GM12878 (cell line): ENCODE measurements at regions not wholly inside any gene's neighbourhood (a gene's known extent, or its start where the extent isn't known, plus 50 kb on each side); places are given as distances from the start of the nearest gene placed in this dataset.

Experiments
- ATAC-seq: fragments of 200-7000 bp; cut with Tn5 transposase; 3 replicates; pipeline ENCODE4 v1.9.1; 2020; ENCODE audit warnings: mild to moderate bottlenecking, moderate library complexity
- BruUV-seq: library from RNA; stranded (reverse); fragments of 400-500 nt; replicated peaks from 2 replicates; lab custom pipeline; 2021; lab: Mats Ljungman, UMichigan
- CTCF ChIA-PET: fragments of 300-600 bp; sonication (Branson Sonifier 250); formaldehyde crosslinking; extraction: SDS; loops from one replicate; lab custom pipeline; 2021; ENCODE audit warnings: inconsistent platforms; lab: Yijun Ruan, JAX
- POLR2A ChIA-PET: fragments of 350-600 bp; formaldehyde crosslinking; extraction: SDS; loops from one replicate; lab custom pipeline; 2021; ENCODE audit warnings: inconsistent platforms; lab: Charles Lee
- RAD21 ChIA-PET: fragments of 300-600 bp; sonication (Branson Sonifier 250); formaldehyde crosslinking; loops from one replicate; lab custom pipeline; 2023; ENCODE audit warnings: antibody characterized with exemption; ENCODE audit not compliant: unreplicated experiment; lab: Charles Lee
- SMC1A ChIA-PET: fragments of 300-600 bp; sonication (Branson Sonifier 250); formaldehyde crosslinking; loops from one replicate; lab custom pipeline; 2023; ENCODE audit not compliant: unreplicated experiment, uncharacterized antibody; lab: Charles Lee
- DNase-seq: peaks from one replicate; pipeline ENCODE4 v3.0.0-alpha.2; 2011; ENCODE audit warnings: low read depth, low spot score
- FAIRE-seq: peaks from 3 replicates; lab custom pipeline; 2011; peaks lifted over from hg19 to GRCh38; lab: Jason Lieb, UNC
- H2AFZ ChIP-seq: 2 replicates; pipeline ENCODE4 v1.6.0; 2011; ENCODE audit warnings: low read depth, low read length, control low read depth; ENCODE audit not compliant: control insufficient read depth
- H3K27ac ChIP-seq: 2 replicates; pipeline ENCODE4 v1.5.1; 2011; ENCODE audit warnings: control low read depth; ENCODE audit not compliant: control insufficient read depth, insufficient read depth
- H3K27me3 ChIP-seq, 2 experiments: replicated peaks in 1 of 2; 2 replicates each; pipeline versions ENCODE4 v1.6.0 to v1.6.1; 2011; ENCODE audit warnings: low read length in 1 of 2; ENCODE audit not compliant: control insufficient read depth in 2 of 2, insufficient read depth in 2 of 2
- H3K36me3 ChIP-seq, 2 experiments: 2 replicates each; pipeline ENCODE4 v1.5.1; 2011; ENCODE audit warnings: low read length in 1 of 2; ENCODE audit not compliant: control insufficient read depth in 2 of 2, insufficient read depth in 2 of 2
- H3K4me1 ChIP-seq: 2 replicates; pipeline ENCODE4 v1.6.1; 2011; ENCODE audit warnings: mild to moderate bottlenecking, low read length, moderate library complexity, mixed read lengths; ENCODE audit not compliant: control insufficient read depth, insufficient read depth
- H3K4me2 ChIP-seq: 2 replicates; pipeline ENCODE4 v1.6.0; 2011; ENCODE audit warnings: control low read depth; ENCODE audit not compliant: control insufficient read depth, insufficient read depth
- H3K4me3 ChIP-seq: fragments of 200-600 bp; sonication (generic); 2 replicates; pipeline ENCODE4 v1.5.1; 2016
- H3K79me2 ChIP-seq: 2 replicates; pipeline ENCODE4 v1.6.0; 2011; ENCODE audit warnings: low read length; ENCODE audit not compliant: control insufficient read depth, insufficient read depth
- H3K9ac ChIP-seq: 2 replicates; pipeline ENCODE4 v1.8.0; 2011; ENCODE audit warnings: low read length, control low read depth, mixed read lengths; ENCODE audit not compliant: control insufficient read depth, insufficient read depth
- H3K9me3 ChIP-seq: replicated peaks from 3 replicates; pipeline ENCODE4 v1.5.1; 2011; ENCODE audit warnings: mild to moderate bottlenecking, low read length; ENCODE audit not compliant: control insufficient read depth, insufficient read depth
- H4K20me1 ChIP-seq: 2 replicates; pipeline ENCODE4 v1.6.0; 2011; ENCODE audit not compliant: control insufficient read depth, insufficient read depth
- FOXK2 ChIP-seq: fragments of 450-650 bp; IDR thresholded peaks from 2 replicates; pipeline ENCODE4 v1.6.1; 2017; ENCODE audit warnings: mild to moderate bottlenecking, moderate library complexity
- NFYB ChIP-seq: IDR thresholded peaks from 2 replicates; pipeline ENCODE4 v1.6.1; 2011; ENCODE audit warnings: low read depth, mild to moderate bottlenecking, low read length, improper control_type of control experiment, moderate library complexity; ENCODE audit not compliant: insufficient read depth
- PRDM15 ChIP-seq: fragments of 450-650 bp; formaldehyde crosslinking; IDR thresholded peaks from 2 replicates; pipeline ENCODE4 v1.4.0; 2020; ENCODE audit warnings: mild to moderate bottlenecking, moderate library complexity
- SIN3A ChIP-seq: IDR thresholded peaks from 2 replicates; pipeline ENCODE4 v1.6.1; 2012; ENCODE audit warnings: low read depth, low read length, improper control_type of control experiment
- TBL1XR1 ChIP-seq: IDR thresholded peaks from 2 replicates; pipeline ENCODE4 v1.6.1; 2012; ENCODE audit warnings: low read depth, low read length, improper control_type of control experiment
- WGBS: methylation state at CpG from one replicate; pipeline ENCODE4 v1.1.6; 2016; ENCODE audit warnings: low lambda C conversion rate; ENCODE audit not compliant: insufficient replicate concordance, insufficient coverage; ENCODE audit errors: missing lambda C conversion rate; 5-methylcytosine and 5-hydroxymethylcytosine counted together
- in situ Hi-C: fragments of 300-500 bp; cut with MboI; formaldehyde crosslinking; loops from 9 replicates; pipeline ENCODE4 v1.14.3; 2018; ENCODE audit warnings: mixed read lengths
- intact Hi-C: fragments of 100-400 bp; cut with micrococcal nuclease; formaldehyde crosslinking; loops from one replicate; pipeline ENCODE4 v1.14.2; 2022; ENCODE audit not compliant: unreplicated experiment

GRCh38 chr7:49660170-49660783 is 113.2 kb upstream of the VWC2 start:
- Histone ChIP-seq H3K36me3 (no peaks in the 10 kb centered on the region), H2AFZ (no peak overlapping the region), H3K9me3 (no peaks in the 10 kb centered on the region), H3K4me2 (no peak overlapping the region), H3K4me3 (no peak overlapping the region), H3K4me1 (no peaks in the 10 kb centered on the region), H3K79me2 (no peaks in the 10 kb centered on the region), H3K9ac (no peak overlapping the region), H3K27me3 (no peaks in the 10 kb centered on the region), H3K27ac (no peak overlapping the region), H4K20me1 (no peaks in the 10 kb centered on the region)
- BruUV-seq: no TSS peak
- CTCF ChIA-PET: no interaction called here
- TF ChIP-seq FOXK2 (no peak), TBL1XR1 (no peak), SIN3A (no peak), PRDM15 (no peak), NFYB (no peak)
- DNase-seq (no peak), FAIRE-seq (no peak), ATAC-seq (no peak)
- 11% methylated on average over 3 of the region's 3 CpGs for WGBS
- intact Hi-C loops: no loop called here
- RAD21 ChIA-PET: interaction anchor here (0.6 kb wide), 1 partner anchor 1864 kb away, joined by 4 read pairs; no protein-coding TSS in a partner anchor
- in situ Hi-C loops: no loop called here
- POLR2A ChIA-PET: no interaction called here
- SMC1A ChIA-PET: no interaction called here
